HS-27A (cell line): ENCODE measurements at regions not wholly inside any gene's neighbourhood (a gene's known extent, or its start where the extent isn't known, plus 50 kb on each side); places are given as distances from the start of the nearest gene placed in this dataset.

Experiments
- DNase-seq: peaks from one replicate; pipeline ENCODE4 v3.0.0-alpha.2; 2012; ENCODE audit warnings: low read depth, missing footprints

DNA sequence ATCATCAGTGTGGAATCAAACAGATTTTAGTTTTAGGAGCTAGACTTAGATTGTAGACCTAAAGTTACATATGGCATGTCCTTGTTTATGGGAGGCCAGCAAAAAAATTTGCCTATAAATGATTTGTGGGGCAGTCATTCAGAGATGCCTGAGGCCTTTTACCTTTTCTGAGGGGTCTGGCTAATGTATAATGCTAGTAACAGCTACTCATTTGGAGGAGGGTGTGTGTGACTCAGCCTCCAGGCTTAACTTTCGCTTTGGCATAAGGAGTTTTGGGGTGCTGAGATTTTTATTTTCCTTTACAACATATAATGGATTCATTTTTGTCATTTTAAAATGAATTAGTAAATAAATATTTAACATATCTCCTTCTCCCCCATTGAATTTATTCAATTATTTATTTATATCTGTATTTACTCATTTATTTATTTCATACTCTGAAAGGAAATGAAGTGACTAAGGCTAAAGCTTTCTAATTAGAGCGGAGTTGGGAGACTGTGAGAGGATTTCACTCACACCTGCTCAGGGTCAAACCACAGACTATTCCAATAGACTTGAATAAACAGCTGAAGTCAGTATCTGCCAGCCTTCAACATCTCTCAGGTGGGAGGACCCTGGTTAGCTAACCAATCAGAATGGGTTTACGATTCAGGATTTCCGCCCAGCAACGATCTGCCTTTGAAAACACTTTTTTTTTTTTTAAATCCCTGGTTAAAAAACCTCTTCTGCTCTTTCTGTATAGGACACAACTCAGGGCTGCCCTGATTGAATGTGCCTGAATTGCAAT lies 487.5 kb upstream of the SGCD start:
- DNase-seq: no peak

DNA sequence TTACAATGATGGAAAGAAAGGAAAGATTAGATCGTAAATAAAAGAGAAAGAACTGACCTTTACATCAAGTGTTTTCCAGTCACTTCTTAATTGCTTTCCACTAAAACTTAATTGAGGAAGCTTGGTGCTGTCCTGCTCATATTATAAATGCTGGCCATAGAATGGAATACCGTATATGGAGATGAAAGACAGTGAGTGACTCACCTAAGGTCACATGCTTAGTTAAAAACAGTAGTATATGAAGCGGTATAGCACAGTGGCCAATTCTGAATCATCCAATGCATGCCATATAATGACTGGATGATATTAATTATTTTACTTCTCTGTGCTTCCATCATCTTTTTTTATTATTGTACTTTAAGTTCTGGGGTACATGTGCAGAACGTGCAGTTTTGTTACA lies 482.4 kb upstream of the SGCD start:
- DNase-seq: no peak

DNA sequence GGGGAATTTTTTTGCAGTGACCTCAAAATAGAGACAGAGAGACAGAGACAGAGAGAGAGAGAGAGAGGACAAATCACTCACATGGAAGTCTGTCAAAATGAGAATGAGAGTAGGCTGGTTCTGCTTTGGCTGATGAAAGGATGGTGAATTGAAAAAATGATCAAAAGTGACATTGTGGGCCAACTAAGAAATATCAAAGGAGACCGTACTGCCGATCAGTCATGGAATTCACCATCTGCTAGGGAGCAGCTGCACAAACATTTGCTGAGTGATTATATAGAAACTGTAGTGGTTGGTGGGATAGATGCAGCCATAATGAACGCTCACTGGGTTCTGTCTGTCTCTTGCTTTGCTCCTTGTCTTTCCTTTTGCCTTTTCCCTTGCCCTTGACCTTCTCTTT lies 476.6 kb upstream of the SGCD start:
- DNase-seq: no peak

DNA sequence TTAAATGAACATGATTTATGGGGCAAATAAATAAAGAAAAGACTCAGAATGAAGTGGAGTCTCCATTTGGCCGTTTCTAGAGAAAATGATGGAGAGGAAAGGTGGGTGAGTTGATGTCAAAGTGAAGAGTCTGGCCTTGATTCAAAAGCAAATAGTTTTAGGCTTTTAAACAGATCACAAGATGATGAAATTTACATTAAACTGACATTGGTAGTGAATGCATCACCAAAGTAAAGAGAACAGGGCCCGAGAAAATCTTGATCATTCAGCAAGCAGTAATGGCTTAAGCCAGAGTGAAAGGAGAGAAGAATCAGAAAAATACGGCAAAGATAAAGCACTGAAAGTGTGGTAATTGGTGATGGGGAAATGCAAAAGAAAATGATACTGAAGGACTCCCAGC lies 460.0 kb upstream of the SGCD start:
- no peak for DNase-seq

DNA sequence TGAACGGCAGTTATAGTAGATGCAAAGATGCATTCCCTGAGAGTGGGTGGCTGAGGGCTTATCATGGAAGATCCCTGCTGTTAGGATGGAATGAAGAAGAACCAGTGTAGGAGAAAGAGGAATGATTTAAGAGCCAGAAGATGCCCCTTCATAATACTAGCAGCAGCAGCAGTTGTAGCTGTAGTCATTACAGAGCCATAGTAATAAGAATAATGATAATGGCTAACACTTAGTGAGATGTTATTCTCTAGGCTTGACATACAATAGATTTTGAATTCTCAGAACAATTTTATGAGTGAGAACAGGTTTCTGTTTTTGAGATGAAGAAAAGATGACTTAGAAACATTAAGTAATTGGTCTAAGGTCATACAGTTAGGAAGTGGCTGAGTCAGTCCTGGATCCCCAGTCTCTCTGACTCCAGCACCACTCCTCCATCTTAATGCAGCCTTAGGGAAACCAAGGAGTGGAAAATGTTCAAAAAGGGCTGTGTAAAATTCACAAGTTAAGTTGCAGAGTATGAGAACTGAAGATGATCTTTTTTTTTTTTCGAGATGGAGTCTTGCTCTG lies 459.4 kb upstream of the SGCD start:
- DNase-seq: no peak

DNA sequence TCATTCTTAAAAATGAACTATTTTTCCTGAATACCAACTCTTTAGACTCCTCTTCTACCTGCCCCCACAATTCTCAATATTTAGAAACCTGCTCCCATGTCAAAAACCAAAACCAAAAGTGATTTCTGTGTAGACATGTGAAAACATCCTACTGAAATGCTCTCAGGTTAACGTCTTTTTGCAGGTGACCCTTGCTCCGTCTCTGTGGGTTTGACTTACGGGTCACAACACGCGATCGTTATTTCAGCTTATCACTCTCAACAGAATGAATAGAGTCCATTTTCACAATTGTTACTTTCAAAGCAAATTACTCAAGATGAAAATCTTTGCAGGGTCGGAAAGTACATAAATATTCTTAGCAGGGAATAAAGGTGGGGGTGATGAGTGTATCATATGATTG lies 456.3 kb upstream of the SGCD start:
- DNase-seq: no peak

DNA sequence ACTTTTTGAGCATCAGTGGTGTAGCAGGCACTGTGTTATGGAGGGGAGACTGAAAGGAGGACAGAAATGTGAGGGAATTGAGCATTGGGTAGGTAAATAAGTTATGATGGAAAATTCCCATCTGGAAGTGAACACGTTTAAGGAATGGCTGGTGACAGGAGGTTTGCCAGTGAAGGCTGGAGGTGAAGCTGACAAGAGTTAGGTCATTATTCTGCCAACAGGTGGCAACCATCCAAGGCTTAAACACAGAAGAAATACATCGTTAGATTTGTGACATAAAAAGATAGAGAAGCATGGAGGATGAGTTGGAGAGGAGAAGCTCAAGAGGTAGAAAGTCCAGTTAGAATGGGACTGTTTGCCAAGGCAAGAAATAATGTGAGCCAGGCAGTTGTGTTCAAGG lies 455.3 kb upstream of the SGCD start:
- DNase-seq: no peak

DNA sequence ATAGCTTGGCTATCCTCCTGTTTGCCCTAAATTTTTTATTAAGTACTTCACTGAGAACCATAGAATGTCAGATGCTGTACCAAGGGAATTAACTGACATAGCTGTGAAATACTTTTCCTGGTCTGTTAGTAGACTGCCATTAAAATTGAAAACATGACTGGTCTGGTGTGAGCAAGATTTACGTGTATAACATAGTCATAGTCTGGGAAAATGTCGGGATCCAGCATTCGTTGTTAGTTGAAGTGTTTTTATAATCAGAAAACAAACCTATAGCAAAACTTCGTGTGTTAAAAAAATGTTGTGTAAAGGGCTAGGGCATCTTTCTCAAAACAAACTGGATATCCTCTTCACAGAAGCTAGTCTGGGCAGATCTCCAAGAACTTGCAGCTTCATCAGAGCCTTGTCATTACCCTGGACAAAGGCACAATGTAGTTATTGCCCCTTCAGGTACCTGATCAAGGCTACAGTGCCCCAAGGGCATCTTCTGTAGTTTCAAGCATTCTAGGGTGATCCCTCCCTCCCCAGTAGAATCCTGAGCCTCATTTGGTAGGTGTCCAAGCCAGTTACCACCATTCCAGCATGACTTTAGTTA lies 454.2 kb upstream of the SGCD start:
- no peak for DNase-seq

DNA sequence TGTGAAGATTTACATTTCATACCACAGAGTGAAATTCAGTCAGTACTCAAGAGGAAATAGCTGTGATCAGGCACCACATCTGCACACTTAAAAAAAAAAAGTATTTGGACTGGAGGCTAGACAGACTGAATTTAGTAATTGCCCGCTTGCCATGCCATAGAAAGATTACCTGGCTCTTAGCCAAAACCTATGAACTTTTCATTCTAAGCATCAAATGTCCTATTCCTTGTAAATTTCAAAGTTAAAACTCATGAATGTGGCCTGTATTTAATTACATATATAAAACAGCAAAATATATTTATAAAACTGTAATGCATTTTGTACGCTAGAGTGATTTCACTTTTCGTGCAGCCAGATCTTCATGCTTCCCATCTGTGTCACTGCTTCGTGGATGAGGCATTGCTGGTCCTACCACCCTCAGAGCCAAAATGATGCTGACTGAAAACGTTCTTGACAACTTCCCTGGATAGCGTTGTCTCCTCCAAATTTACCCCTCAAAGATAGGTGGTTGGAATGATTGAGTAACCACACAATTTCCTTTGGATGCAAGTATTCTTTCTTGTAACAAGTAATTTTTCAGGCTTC lies 447.9 kb upstream of the SGCD start:
- DNase-seq: no peak

DNA sequence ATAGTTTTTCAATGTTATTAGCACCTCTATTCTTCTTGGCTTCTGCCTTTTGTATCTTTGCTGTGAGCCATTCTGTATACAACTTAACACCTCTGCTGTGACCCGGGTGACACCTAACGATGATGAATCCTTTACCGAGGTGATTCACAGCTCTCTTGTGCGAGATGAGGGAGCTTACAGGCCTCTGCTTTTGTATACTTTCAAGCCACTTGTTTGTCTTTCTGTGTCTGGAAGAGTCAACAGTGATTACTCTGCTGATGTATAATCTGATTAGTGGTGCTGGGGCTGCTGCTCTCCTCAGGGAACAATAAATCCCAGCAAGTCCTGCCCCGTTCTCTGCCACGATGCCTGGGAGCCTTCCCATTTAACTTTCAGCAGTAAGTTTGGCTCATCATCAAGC lies 442.9 kb upstream of the SGCD start:
- DNase-seq: no peak

DNA sequence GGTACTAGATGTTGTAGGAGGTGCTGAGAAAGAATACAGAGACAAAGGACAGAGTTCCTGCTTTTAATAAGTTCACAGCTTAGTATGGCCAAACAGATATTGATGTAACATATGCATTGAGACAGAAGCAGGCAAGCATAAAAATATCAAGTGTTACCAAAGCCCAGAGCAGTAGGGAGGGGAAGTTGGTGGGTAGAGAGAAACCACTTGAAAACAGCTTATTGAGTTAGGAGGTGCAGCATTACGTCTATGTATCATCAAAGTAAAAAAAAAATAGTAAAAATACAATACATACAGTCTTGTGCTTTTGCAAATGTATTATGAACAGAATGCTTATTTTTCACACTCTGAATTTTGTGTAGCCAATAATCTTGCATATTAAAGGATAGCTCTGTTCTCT lies 441.8 kb upstream of the SGCD start:
- DNase-seq: no peak

DNA sequence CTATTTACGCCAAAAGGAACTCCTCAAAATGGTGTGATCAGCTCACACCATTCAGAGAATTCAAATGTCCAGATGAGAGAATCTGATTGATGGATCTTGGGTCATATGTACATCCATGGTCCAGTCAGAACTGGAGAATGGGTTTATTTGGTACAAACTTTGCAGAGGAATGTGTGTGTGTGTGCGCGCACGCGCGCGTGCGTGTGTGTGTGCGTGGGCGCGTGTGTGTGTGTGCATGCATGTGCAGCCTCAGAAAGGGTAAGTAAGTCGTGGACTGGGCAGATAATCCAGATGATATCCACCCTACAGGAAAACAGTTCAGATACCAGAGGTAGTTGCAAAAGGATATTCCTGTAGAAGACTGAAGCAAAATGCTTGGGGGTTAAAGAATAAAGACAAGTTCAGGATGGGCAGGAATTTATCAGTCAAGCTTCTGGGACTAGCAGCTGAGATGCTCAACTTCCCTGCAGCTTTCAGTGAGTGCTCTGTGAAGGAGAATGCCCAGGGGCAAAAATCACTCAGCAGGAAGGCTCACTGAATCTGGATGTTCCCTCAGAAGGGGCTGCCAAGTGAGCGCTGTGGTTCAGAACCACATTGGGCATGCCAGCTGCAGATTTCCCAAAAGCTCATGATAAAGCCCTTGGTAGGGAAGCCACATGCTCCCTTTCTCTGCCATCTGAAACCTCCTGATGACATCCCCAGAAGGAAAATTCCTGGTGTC lies 440.5 kb upstream of the SGCD start:
- DNase-seq: no peak

DNA sequence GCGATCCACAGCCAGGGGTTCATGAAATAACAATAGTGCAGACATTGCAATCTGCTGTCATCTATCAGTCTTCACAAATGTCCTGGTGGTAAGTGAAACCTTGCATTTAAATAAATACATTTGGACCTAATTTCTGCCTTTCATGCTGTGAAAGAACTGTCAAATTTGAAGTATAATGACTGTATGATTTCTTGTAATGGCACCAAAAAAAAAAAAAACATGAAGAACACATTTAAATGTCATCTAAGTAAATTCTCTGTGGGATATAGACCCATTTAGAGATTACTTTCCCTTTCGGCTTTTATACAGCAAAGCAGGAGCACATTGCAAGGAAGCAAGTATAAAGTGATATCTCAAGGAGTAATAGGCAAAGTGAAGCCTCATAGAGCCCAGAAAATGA lies 431.5 kb upstream of the SGCD start:
- no peak for DNase-seq

DNA sequence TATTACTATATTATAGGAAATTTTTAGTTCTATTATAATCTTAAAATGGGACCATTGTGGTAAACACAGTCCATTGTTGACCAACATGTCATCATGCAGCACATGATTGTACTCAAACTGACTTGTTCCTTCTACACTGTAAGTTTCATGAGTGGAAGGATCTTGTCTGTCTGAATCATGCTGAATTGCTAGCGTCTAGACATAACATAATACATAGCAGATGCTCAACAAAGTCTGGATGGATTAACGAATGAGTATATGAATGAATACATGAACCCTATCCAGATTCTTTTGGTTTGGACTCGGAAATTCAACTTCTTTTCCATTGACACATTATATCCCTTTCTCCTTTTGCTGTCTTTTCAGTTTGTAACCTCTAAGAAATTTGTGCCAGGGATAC lies 429.2 kb upstream of the SGCD start:
- no peak for DNase-seq

DNA sequence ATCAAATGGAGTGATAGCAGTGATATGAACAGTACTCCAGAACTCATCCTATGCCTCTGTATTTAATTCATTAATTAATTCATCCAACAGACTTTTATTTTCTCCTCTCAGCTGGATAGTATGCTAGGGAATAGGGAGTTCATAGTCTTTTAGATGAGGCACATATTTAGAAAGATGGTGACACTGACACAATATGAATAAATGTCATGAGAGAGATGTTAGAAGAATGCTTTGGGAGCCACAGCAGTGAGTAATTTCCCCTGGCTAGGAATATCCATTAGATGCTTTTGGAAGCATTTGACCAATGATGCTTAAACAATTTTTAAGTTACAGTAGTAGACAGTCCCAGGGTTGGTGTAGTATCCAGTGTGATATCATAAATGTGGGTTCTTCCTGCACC lies 428.7 kb upstream of the SGCD start:
- DNase-seq: no peak

DNA sequence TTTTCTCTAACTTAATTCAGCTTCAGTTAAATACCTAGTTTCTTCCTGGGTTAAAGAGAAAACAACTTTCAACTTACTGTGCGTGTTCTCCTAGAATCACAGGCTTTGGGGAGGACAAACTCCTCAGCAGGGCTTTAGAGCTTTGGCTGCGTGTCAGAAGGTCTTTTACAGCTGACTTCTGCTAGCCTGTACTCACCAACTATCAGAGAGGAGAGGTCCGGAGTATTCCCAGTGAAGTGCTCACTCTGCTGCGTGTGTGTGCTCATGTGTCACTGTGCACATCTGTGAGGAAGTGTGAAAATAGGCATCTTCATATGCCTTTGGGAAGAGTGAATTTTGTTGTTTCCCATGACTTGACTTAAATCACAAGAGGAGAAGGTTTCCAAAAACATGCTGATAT lies 423.2 kb upstream of the SGCD start:
- DNase-seq: no peak

DNA sequence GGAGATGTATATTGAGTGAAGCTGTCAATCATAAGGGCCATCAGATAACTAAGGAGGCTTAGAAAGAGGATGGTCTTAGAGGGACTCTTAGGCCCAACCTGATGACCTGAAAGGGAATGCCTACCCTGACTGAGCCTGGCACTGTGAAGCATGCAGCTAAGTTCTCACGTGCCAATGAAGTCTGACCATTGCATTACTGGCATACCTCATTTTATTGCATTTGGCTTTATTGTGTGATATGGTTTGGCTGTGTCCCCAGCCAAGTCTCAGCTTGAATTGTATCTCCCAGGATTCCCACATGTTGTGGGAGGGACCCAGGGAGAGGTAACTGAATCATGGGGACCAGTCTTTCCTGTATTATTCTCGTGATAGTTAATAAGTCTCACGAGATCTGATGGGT lies 421.6 kb upstream of the SGCD start:
- no peak for DNase-seq

DNA sequence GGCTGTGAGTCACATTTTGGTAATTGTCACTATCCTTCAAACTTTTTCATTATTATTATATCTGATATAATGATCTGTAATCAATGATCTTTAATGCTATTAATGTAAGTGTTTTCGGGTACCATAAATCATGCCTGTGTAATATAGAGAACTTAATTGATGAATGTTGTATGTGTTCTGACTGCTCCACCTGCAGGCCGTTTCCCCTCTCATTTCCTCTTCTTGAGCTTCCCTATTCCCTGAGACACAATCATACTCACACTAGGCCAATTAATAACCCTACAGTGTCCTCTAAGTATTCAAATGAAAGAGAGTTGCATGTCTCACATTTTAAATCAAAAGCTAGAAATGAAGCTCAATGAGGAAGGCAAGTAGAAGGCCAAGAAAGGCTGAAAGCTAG lies 420.9 kb upstream of the SGCD start:
- DNase-seq: no peak

DNA sequence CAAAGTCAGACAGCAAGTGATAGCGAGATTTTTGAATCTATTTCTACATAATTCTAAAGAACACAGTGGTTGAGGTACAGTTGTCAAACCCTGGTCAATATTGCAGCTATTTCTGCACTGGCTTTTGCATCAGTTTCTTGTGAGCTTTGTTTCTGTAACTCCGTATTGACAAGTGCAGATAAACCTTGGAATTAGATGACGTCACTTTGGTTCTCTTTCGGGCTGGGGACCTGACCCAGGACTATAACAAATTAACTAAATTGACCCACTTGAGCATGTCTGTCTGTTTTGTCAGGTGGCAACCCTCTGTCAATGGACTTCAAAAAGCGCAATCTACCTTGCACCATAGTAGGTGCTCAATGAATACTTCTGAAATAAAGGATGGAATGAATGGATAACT lies 418.4 kb upstream of the SGCD start:
- no peak for DNase-seq

DNA sequence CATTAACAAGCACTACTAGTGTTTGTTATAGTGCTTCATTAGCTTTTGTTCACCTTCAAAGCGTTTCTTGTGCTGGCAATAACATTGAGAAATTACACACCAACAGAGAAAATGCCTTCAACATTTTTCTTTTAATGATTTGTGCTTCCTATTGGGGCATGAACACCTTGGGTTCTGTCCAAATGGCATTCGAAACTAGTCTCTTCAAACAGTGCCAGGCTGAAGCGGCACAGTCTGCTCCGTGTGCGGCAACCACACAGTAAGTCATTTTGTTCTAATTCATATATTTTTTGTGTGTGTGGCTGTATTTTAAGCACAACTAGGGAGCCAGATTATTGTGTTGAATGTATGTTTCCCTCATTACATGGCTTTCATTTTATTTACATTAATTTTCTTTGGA lies 414.7 kb upstream of the SGCD start:
- DNase-seq: no peak

DNA sequence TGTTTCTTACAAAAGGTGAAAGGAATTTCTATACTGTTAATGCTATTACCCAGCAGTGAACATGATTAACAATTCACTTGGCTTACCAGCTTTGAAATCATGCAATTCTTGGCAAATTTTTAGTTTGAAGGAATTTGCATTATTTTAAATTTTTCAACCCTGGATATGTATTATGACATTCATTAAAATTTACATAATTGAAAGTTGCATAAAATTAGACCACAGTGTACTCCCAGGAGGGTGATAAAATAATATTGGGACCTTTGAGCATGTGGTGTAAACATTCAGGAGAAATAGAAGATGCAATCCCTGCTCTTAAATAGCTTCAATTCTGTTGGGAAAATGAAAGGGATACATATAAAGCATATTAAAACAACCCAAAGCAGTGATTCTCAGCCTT lies 412.2 kb upstream of the SGCD start:
- DNase-seq: no peak

DNA sequence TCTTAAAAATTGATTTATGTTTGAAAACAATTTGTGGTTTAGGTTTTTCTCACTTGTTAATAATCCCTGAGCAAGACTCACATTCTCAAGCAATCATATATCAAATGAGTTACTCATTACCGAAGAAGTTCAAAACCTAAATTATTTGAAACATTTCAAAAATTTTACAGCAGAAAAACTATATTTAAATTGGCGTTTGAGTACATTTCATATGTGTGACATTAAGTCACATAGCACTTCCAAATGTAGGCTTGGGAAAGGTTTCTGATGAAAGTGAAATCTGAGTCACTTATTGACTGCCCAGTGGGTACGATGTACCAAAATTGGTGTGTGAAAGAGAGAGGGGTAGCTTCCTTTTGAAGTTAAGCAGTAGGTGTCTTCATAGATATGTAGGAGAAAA lies 411.4 kb upstream of the SGCD start:
- no peak for DNase-seq

DNA sequence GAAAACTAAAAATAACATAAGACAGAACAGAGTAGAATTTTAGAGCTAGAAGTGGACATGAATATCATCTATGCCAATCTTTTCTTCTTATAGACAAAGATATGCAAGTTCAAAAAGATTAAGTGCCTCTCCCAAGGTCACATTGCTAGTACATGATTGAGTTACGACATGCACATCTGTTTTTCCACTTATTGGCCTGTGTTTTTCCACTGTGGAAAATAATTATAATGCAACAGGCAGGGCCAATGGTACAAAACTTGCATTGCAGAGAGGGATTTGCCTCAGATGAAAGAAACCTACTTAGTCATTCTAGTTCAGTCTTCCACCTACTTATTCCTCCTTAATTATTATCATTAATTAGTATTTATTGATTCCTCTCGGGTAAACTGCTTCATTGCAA lies 407.8 kb upstream of the SGCD start:
- DNase-seq: no peak
